Neural cell (in vitro differentiated cells): ENCODE measurements at regions not wholly inside any gene's neighbourhood (a gene's known extent, or its start where the extent isn't known, plus 50 kb on each side); places are given as distances from the start of the nearest gene placed in this dataset.

Source experiments
- H2AFZ ChIP-seq: fragments of 200-600, 300-800 bp; sonication (generic), shearing (Covaris generic); 2 replicates; pipeline ENCODE4 v1.6.0; 2014; ENCODE audit warnings: low read depth, mild to moderate bottlenecking, antibody characterized with exemption, low read length, moderate library complexity
- H3F3A ChIP-seq: fragments of 200-600 bp; shearing (Covaris generic); 2 replicates; pipeline ENCODE4 v1.6.1; 2016; ENCODE audit warnings: mild to moderate bottlenecking, moderate library complexity, mixed read lengths, antibody characterized with exemption, low read length; ENCODE audit not compliant: insufficient read depth, poor library complexity, severe bottlenecking
- H3K27ac ChIP-seq: fragments of 200-600, 300-800 bp; sonication (generic), shearing (Covaris generic); 2 replicates; pipeline ENCODE4 v1.5.1; 2014; ENCODE audit warnings: mild to moderate bottlenecking, low read length, moderate library complexity
- H3K27me3 ChIP-seq: fragments of 300-800, 200-600 bp; sonication (generic), shearing (Covaris generic); 2 replicates; pipeline ENCODE4 v1.6.0; 2014; ENCODE audit warnings: mild to moderate bottlenecking, low read depth, low read length, moderate library complexity; ENCODE audit not compliant: insufficient read depth
- H3K36me3 ChIP-seq: fragments of 300-800, 200-600 bp; sonication (generic), shearing (Covaris generic); 2 replicates; pipeline ENCODE4 v1.5.1; 2014; ENCODE audit warnings: mild to moderate bottlenecking, antibody characterized with exemption, low read length, moderate library complexity; ENCODE audit not compliant: insufficient read depth
- H3K4me2 ChIP-seq: fragments of 300-800, 200-600 bp; sonication (generic), shearing (Covaris generic); 2 replicates; pipeline ENCODE4 v1.6.0; 2014; ENCODE audit warnings: mild to moderate bottlenecking, low read length
- H3K4me3 ChIP-seq: fragments of 300-800, 200-600 bp; sonication (generic), shearing (Covaris generic); 2 replicates; pipeline ENCODE4 v1.5.1; 2014; ENCODE audit warnings: mild to moderate bottlenecking, low read length, moderate library complexity
- H3K79me2 ChIP-seq: fragments of 200-600 bp; shearing (Covaris generic); replicated peaks from 2 replicates; pipeline ENCODE4 v1.6.0; 2014; ENCODE audit warnings: mild to moderate bottlenecking, low read length, moderate library complexity; ENCODE audit not compliant: insufficient read depth
- H3K9ac ChIP-seq: fragments of 300-800, 200-600 bp; sonication (generic), shearing (Covaris generic); 2 replicates; pipeline ENCODE4 v1.6.1; 2016; ENCODE audit warnings: mild to moderate bottlenecking, low read length, mixed read lengths
- H3K9me2 ChIP-seq: fragments of 200-600 bp; shearing (Covaris generic); 2 replicates; pipeline ENCODE4 v1.6.1; 2016; ENCODE audit warnings: mild to moderate bottlenecking, low read length, mixed read lengths; ENCODE audit not compliant: insufficient read depth
- H3K9me3 ChIP-seq: fragments of 200-600, 300-800 bp; sonication (generic), shearing (Covaris generic); 2 replicates; pipeline ENCODE4 v1.6.1; 2016; ENCODE audit warnings: mild to moderate bottlenecking, mixed run types, low read length, moderate library complexity, mixed read lengths
- H4K20me1 ChIP-seq: fragments of 200-600 bp; shearing (Covaris generic); 2 replicates; pipeline ENCODE4 v1.6.1; 2016; ENCODE audit warnings: mild to moderate bottlenecking, mixed run types; ENCODE audit not compliant: insufficient read depth
- CTCF ChIP-seq: fragments of 450-650 bp; IDR thresholded peaks from 2 replicates; pipeline ENCODE4 v1.5.1; 2014; ENCODE audit warnings: antibody characterized with exemption, mild to moderate bottlenecking, moderate library complexity; ENCODE audit not compliant: poor library complexity, severe bottlenecking
- EP300 ChIP-seq: fragments of 450-650 bp; conservative IDR thresholded peaks from 2 replicates; pipeline ENCODE4 v1.6.1; 2014; ENCODE audit warnings: antibody characterized with exemption, mild to moderate bottlenecking, moderate library complexity; ENCODE audit not compliant: poor library complexity, severe bottlenecking
- EZH2 ChIP-seq: fragments of 200-600, 300-800 bp; shearing (Covaris generic), sonication (generic); IDR thresholded peaks from 2 replicates; pipeline ENCODE4 v1.6.1; 2014; ENCODE audit warnings: antibody characterized with exemption, low read length, borderline replicate concordance, mild to moderate bottlenecking; ENCODE audit not compliant: insufficient read depth, poor library complexity, severe bottlenecking
- MXI1 ChIP-seq: fragments of 450-650 bp; conservative IDR thresholded peaks from 2 replicates; pipeline ENCODE4 v1.6.1; 2014; ENCODE audit warnings: antibody characterized with exemption, mild to moderate bottlenecking; ENCODE audit not compliant: poor library complexity, severe bottlenecking
- POLR2AphosphoS5 ChIP-seq: IDR thresholded peaks from 2 replicates; pipeline ENCODE4 v1.6.1; 2012
- RAD21 ChIP-seq: fragments of 450-650 bp; conservative IDR thresholded peaks from 2 replicates; pipeline ENCODE4 v1.6.1; 2014; ENCODE audit warnings: antibody characterized with exemption, mild to moderate bottlenecking, moderate library complexity
- REST ChIP-seq: IDR thresholded peaks from 2 replicates; pipeline ENCODE4 v1.6.1; 2012; ENCODE audit warnings: borderline replicate concordance
- SMC3 ChIP-seq: fragments of 450-650 bp; conservative IDR thresholded peaks from 2 replicates; pipeline ENCODE4 v1.6.1; 2014; ENCODE audit warnings: antibody characterized with exemption, mild to moderate bottlenecking, moderate library complexity; ENCODE audit not compliant: poor library complexity
- TAF1 ChIP-seq: IDR thresholded peaks from 2 replicates; pipeline ENCODE4 v1.6.1; 2012; ENCODE audit warnings: low read depth

DNA sequence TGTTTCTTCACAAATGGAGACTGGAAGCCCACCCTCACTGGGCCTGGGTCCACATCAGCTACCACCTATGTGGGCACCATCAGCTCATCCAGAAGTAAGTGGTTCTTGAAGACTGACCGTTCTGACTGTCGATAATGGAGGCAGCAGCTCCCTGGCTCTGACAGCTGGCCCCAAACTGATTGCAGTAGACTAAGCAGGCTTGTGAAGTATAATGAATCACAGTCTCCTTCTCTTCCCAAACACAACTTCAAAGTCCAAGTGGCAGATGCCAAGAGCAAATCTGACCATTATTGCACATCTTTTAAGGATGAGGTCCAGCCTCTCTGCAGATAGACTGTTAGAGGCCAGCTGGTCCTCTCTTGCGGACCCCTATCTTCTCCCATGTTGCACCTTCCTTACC lies 574.4 kb upstream of the KLF12 start:
- no peaks in the 10 kb centered on the region for H3K9me3 ChIP-seq
- no peaks in the 10 kb centered on the region for H3K9me2 ChIP-seq

DNA sequence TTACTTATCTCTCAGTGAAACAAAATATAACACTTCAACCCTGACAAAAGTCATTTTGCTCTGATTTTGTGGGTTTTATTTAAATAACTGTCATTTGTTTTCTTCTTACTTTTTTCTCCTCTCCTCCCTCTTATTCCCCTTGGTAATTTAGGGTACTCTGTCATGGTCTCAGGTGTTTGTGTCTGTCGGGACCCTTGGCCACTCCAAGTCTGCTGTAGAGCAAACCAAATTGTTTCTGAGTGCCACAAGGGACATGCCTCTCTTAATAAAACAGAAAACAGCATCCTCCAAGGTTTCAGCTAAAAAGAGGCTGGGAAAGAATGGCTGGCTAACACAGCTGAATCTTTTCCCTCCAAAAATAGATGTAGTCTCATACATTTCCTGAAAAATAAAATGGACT lies 573.1 kb upstream of the KLF12 start:
- no peak for TF ChIP-seq EP300
- no peak for TF ChIP-seq SMC3
- no peak for TF ChIP-seq TAF1
- no peak for TF ChIP-seq EZH2
- no peaks in the 10 kb centered on the region for H4K20me1 ChIP-seq

More for the DNA sequence above, 574.4 kb upstream of the KLF12 start:
- H3K79me2 ChIP-seq = no peaks in the 10 kb centered on the region
- H3K27me3 ChIP-seq = no peaks in the 10 kb centered on the region
- H2AFZ ChIP-seq = no peak overlapping the region
- no peak for TF ChIP-seq CTCF
- TF ChIP-seq TAF1 = no peak
- TF ChIP-seq EP300 = no peak
- TF ChIP-seq SMC3 = no peak
- H3K4me3 ChIP-seq = no peak overlapping the region
- no peak overlapping the region for H3K9ac ChIP-seq
- no peak overlapping the region for H3K4me2 ChIP-seq
- H3K36me3 ChIP-seq = no peaks in the 10 kb centered on the region
- H4K20me1 ChIP-seq = no peaks in the 10 kb centered on the region
- H3F3A ChIP-seq = no peaks in the 10 kb centered on the region
- no peak overlapping the region for H3K27ac ChIP-seq

GRCh38 chr13:74706801-74707200 lies 572.6 kb upstream of the KLF12 start:
- Histone ChIP-seq H3K79me2 (no peaks in the 10 kb centered on the region), H3K4me2 (no peak overlapping the region), H3K36me3 (no peaks in the 10 kb centered on the region), H3K9me3 (no peaks in the 10 kb centered on the region), H3K27ac (no peak overlapping the region), H3K4me3 (no peak overlapping the region), H3K9me2 (no peaks in the 10 kb centered on the region), H3F3A (no peaks in the 10 kb centered on the region), H2AFZ (no peak overlapping the region), H4K20me1 (no peaks in the 10 kb centered on the region), H3K9ac (no peak overlapping the region), H3K27me3 (no peaks in the 10 kb centered on the region)
- TF ChIP-seq RAD21 (no peak), REST (no peak), EZH2 (no peak), CTCF (no peak), MXI1 (no peak), EP300 (no peak), TAF1 (no peak), SMC3 (no peak), POLR2AphosphoS5 (no peak)

More for the DNA sequence above, 573.1 kb upstream of the KLF12 start:
- Histone ChIP-seq H3K27me3 (no peaks in the 10 kb centered on the region), H3K4me3 (no peak overlapping the region), H3K9me2 (no peaks in the 10 kb centered on the region), H2AFZ (no peak overlapping the region), H3K9ac (no peak overlapping the region), H3K36me3 (no peaks in the 10 kb centered on the region), H3K4me2 (no peak overlapping the region), H3K27ac (no peak overlapping the region), H3F3A (no peaks in the 10 kb centered on the region), H3K9me3 (no peaks in the 10 kb centered on the region), H3K79me2 (no peaks in the 10 kb centered on the region)
